Hematopoietic multipotent progenitor cell treated with erythropoietin and hydrocortisone succinate and interleukin-3 and kit ligand, for 17 days (in vitro differentiated cells): ENCODE measurements at regions not wholly inside any gene's neighbourhood (a gene's known extent, or its start where the extent isn't known, plus 50 kb on each side); places are given as distances from the start of the nearest gene placed in this dataset.

Experiments used
- DNase-seq: peaks from one replicate; pipeline ENCODE4 v3.0.0-alpha.2; 2015; ENCODE audit warnings: low spot score

DNA sequence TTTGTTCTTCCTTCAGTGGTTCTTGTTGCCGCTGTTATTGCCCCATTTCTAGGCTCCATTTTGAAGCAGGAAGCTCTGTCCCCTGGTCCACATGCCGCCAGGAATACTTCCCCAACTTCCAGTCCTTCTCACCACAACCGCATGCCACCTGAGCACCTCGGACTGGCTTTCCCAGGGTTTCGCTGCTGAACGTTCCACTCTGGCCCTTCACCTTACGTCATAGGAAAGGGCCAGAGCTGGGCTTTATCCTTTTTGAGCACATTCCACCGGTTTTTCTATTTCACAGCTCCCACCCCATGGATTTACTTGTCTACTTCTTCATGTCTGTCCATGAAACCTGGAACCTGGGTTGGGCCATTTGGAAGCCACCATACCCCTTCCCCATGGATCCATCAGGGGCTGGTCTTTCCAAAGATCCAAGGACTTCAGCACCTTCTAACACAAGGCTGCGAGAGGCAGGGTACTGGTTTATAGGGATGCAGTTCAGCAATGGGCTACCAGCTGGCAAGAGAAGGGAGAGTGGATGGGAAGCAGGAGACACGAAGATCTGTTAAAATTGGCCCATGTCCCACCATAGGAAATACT is 557.4 kb downstream of the BNC2 start:
- DNase-seq: no peak

DNA sequence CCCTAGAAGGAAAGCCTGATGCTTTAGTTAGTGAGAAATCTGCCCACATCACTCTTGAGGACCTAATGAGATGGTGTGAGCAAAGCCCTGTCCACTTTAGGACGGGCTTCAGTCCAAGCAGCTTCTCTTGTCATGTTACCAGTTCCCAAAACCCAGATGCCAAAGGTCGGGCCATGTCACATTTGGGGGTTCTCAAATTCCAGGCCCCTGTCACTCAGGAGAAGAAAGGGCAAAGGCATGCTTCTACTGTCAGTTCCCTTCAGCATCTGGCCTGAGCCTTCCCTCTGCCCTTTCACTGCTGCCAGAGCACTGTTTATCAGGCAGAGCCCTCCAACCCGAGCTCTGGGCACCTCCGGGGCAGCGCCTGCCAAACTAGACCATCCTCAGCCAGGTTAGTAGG is 556.0 kb downstream of the BNC2 start:
- DNase-seq: no peak

DNA sequence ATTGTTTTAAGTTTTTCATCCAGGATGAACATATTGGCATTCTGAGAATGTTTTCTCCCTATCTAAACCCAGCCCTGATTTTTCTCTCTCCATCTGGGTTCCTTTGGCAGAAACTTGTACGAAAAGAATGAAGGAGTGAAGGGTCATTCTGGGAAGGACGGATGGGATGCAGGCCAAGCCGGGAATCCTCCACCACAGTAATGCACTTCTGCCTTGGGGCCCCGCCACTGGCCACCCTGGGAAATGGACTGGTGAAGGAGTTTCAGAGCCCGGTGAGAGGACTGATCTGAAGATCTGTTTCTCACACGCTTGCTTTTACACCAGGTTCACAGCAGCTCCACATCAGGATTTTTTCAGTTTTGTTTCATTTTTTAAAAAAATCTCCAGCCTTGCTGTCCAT is 554.8 kb downstream of the BNC2 start:
- no peak for DNase-seq

DNA sequence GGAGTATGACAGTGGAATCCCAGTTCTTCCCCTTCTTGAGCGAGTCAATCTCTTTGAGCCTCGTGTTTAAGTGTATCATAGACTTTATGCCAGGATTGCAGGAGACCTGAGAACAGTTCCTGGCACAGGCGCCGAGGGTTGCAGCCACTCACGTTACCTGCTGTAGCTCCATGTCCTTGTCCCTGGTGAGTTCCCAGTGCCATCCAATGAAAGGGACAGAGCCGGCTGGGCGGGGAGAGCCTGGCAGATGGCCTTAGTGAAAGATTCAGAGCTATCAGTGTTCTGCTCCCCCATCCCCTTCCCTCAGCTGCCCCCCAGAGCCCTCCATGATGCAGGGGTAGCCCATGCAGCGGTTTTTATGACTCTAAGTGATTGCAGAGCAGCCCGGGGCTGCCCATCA is 554.0 kb downstream of the BNC2 start:
- no peak for DNase-seq

DNA sequence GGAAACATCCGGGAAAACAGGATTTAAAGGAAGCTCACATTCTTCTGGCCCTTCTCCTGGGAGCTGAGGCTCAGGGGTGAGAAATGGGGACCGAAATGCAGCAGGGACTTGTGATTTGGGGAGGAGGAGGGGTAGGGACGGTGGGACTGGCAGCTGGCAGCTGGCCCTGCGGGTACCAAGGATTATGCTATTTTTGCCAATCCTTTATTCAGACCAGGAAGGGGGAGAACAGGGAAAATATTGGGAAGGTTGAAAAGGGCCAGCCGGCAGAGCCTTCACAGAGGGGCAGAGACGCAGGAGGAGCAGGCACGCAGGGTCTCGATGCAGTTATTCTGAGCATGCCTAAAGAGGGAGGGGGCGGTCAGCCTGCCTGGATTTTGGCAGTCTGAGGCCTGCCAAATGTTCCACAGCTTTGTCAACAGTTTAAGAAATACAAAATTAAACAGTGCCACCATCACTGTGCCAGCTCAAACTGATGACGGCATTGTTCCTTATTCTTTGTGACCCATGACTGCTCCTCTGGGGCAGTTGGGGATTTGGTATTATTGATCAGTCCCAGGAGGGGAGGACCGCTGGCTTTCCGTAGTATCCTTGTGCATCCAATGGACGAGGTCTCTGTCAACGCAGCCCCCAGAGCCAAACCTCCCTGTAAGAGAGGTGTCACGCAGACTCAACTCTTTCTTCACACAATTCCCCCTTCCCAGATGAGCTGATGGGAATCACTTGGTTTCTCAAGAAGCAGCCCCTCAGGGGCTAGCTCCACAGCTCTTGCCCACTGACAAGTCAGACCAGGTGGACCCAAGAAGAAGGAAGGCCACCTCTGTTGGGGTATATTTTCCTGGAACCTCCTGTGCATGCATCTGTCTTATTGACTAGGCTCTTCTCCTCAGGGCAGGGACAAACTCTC is 553.3 kb downstream of the BNC2 start:
- no peak for DNase-seq

DNA sequence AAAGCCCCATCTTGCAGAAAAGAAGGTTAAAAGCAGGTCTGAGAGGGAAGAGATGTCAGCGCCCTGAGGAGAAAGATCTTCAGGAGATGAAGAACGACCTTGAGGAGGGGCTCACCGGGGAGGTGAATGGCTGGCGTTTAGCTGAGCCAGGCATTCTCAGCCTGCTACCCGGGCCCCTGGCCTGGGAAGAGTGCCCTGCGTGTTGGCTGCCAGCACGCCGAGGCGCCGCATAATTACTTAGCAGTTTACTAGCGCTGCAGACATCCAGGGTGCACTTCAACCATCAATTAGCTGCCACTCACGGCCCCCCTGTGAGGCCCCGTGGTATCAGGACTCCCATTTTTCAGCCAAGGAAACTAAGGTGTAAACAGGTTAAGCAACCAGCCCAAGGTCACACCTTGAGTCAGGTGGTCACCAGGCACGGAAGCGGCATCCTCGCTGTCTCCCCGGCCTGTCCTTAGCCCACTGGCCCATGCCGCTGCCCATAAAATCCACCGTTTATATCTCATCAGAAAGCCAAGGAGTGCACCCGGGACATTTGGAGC is 551.9 kb downstream of the BNC2 start:
- no peak for DNase-seq

DNA sequence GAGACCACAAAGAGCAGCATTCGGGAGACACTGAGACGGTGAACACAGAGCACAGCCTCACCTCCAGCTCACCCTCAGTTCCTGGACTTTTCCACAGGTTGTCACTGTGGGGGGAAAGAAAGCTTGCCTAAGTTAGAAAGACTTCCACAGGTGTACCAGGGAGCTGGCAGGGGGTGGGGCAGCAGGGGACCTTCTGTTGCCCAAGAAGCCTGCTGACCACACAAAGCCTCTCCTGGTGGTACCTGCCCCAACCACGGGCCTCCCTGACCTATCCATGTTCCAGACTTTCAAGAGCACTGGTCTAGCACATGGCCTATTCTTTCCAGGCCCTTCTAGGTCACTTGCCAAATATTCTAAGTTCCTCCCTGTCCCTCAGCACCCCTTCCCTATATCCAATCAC is 550.8 kb downstream of the BNC2 start:
- DNase-seq: no peak

DNA sequence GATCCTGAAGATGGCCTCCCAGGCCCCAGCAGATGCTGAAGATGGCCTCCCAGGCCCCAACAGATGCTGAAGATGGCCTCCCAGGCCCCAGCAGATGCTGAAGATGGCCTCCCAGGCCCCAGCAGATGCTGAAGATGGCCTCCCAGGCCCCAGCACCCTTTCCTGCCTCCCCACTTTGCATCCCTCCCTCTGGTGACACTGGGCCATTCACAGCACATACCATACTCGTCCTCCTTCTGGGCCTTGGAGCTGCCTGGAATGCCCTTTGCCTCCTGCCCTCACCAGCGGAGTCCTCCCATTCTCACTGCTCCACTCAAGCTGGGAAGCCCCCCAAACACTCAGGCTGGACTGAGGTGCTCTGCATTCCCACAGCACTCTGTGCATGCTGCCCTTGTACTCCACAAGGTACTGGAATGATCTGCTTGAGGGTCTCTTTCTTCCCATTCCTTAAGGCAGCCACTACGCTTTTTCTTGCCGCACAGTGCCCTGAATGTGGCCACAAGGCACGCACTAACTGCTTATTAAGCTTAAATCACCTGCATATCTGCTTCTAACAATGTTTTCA is 550.0 kb downstream of the BNC2 start:
- DNase-seq: no peak

DNA sequence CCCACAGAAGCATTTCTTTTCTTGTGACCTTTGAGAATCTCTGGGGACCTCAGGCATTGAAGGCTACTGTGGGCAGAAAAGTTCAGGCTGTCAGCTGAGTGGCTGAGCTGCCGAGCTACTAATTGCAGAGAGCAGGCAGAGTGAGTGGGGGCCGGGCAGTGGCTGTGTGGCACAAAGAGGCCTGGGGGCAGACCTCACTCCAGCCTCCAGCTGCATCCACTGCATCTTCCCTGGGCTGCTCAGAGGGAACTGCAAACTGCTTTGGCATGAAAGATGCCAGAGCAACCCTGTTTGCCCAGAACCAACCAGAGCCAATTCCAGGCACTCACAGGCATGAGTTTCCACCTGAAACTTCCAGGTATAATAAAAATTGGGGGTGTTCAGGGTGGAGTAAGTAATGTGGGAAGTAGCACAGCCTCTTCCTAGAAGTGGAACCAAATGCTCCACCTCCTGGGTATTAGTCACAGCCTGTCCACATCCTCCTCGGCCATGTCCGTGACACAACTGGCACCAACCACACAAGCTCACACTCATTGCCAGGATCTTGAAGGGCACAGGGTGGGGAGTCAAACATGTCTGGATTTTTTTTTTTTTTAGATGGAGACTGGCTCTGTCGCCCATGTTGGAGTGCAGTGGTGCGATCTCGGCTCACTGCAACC is 548.9 kb downstream of the BNC2 start:
- DNase-seq: no peak

DNA sequence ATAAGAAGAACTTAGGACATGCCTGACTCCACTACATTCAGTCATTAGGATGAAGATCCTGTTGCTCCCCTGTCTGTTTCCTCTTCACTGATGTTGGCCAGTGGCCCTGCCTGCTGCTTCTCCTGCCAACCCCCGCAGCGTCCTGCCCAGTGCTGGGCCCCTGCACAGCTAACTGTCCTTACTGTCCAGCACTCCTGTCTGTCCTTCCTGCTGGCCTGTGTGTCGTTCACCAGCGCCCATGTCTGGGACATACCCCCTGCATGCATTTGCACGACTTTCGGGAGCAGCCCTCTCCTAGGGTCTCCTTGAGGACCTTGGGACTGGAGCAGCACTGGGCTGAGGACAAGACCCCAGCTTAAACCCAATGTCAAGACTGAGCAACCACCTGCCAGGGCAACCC is 547.6 kb downstream of the BNC2 start:
- no peak for DNase-seq

DNA sequence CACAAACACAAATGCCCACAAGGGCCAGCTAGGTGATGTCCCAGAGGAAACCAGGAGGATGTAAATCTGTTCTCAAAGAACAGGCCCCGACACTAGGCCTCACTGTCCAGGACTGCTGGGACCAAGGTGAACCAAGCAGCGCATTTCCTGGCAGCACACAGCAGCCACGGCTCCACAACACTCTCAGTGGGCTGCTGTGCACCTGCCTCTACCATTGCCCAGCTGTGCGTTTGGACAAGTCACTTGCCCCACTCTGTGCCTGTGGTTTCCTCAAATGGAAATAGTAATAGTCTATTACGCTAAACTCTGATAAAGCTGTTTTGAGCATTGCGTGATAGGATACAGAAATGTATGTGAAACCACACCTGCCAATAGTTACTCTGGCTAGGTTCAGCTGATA is 544.5 kb downstream of the BNC2 start:
- no peak for DNase-seq

DNA sequence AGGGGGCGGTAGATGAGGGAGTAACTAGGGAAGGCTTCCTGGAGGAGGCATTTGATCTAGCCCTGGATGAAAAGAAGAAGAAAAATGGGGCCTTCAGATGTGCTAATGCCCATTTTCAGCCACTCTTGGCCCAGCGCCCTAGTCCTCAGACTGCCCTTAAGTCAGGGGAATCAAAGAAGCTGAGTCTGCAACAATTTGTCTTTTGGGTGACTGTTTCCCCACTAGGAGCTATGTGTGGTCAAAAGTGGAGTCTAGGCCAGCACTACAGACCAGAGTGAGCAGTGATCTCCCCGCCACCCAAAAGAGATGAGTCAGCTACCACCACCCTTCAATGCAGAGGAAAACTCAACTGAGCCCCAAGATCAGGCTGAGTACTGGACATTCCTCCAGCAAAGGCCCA is 542.1 kb downstream of the BNC2 start:
- DNase-seq: no peak

DNA sequence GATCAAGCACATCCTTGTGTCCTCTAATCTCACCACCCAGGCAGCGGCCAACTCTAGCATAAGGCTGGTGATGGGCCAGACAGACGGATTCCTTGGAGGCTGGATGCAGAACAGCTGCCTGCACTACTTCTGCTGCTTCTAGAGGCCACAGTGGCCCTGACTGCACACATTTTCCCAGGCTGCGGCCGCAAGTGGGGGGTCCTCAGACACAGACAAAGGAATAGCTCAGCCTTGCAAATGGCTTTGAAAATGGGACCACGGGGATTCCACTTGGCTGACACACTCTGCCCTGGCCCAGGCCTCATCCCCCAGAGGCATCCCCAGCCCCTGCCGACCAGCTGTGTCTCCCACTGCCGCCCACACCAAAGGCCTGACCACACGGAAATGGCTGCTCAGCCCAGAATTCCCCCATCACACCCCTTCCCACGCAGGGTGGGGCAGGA is 540.8 kb downstream of the BNC2 start:
- DNase-seq: no peak

DNA sequence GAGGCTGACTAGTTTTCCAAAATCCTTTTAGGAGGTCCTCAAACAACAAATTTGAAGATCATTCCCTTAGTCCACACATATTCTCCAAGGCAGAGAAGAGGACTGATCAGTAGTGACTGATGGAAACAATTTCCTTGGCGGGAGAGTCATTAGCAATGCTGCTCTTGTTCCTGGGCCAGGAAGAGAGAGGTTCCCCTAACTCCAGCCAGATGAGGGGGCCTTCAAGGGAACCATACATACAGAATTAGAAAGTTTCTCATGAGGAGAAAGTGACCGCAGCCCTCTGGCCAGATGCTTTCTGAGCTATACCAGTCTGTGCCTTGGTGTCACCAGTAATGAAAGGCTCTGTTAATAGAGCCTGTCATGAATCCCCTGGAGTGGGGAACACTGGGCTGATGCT is 539.4 kb downstream of the BNC2 start:
- no peak for DNase-seq

DNA sequence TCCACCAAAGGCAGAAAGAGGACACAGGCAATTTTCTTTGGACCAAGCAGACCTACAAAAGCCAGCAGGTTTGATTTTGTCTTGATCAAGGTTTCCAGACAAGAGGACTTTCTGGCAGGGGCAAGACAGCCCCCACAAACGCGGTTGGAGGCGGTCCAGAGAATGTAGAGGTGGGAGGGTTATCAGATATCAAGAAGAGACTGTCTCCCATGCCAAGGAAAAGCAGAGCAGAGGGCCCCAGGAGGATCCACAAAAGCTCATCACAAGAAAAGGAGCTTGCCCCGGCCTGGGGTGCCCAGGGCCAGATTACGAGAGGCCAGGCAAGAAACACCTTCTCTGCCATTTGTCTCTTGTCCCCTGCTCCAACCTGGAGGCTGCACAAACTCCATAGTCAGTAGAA is 538.9 kb downstream of the BNC2 start:
- DNase-seq: no peak

DNA sequence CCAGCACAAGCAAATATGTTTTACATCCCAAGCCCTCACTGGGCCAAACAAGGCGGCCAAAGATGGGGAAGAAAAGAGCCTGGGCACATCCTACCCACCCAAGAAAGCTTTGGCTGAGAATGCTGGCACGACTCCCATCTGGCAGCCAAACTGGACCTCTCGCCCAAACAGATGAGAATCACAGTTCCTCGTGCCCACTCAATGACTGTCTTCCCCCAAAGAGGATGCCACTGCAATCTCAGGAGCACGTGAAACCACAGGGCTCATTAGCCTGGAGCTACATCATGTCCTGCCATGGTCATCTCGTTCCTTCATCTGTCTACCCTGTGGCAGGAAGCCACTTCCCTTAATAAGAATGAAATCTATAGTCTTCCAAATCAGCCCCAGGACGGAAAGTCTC is 536.8 kb downstream of the BNC2 start:
- no peak for DNase-seq

DNA sequence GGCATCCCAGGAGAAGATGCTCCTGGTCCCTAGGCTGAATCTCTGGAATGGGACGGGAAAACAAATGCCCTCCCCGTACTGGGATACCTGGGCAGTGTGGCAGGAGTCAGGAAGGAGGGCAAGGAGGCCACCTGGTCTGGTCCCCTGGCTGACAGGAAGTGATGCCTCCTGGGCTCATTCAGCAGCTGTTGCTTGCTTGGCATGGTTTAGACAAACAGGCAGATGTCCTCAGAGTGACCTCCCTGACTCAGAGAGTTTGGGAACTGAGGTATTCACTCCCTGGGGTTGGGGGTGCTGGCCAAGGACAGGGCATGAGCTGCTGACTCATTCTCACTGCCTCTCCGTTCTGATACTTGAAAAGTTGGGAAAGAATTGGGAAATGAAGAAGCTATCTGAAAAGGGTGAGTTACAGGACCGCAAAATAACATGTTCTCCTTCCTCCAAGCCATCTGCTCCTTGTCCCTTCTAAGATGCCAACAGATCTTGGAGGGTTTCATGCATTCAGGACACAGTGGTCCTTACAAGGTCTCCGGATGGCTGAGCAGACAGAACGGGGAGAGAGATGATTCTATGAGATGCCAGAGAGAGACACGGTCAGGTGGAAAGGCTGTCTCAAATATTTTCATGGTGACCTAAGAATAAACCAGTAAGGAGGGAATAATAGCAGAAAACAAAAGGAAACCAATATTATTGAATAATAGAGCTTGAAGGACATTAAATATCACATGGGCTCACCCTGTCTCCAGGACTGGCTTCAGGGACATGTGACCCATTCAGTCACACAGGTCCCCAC is 534.5 kb downstream of the BNC2 start:
- DNase-seq: no peak

DNA sequence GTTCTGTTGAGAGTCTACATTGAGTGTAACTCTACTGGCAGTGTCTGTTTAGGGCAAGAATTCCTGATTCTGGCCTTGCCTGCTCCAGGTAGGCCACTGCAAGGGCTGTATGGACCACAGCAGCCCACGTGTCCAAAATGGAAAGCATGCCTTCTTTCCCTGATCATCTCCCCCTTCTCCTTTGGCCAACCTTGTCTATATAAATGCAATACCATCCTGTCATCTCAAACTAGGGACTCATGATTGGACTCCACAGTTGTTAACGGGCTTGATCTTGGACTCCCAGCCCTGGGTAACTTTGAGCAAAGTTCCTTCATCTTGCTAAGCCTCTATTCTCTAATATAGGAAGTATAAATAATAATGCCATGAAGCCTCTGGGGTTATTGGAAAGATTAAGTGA is 533.6 kb downstream of the BNC2 start:
- DNase-seq: no peak

DNA sequence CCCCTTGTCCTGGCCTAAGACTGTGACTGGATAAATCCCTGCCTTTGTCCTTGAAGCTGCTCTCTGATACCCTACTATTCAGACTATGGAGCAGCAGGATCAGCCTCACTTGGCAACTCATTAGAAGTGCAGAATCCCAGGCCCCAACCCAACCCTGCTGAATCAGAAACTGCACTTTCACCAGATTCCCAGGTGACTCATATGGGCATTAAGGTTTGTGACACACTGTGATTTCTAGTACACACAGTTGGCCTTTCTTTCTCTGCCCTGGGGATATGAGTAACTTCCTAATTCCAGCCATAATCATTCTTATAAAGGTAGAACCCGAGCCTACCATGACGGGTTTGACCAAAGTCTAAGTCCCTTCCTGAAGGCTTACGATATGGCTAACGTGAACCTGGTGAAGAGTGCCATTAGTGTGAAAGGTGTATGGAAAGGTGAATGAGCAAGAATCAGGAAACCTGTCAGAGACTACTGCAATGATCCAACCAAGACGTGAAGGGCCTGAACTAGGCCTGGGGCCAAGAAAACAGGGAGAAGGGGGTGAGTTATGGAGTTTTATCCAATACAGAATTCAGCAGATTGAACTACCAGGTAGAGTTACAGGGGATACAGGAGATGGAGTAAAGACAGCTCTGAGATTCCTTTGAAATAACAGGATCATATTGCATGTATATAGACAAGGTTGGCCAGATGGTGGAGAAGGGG is 533.0 kb downstream of the BNC2 start:
- no peak for DNase-seq

DNA sequence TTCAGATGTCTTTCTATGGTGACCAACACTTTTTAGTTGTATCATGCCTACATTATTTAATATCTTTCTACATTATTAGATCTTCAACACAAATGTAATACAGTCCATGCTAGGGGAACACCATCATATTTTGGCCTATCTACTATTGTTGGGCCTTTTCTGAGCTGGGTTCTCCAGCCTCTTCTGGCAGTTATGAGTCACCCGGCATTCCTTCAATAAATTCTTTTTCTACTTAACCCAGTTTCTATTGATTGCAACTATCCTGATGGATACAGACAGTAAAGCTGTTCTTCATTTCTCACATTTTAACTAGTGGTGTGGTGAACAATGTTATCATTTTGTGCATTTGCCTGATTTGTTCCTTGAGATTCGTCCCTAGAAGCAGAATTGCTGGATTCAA is 529.3 kb downstream of the BNC2 start:
- no peak for DNase-seq
